HepG2 (cell line): ENCODE measurements at regions not wholly inside any gene's neighbourhood (a gene's known extent, or its start where the extent isn't known, plus 50 kb on each side); places are given as distances from the start of the nearest gene placed in this dataset.

Experiments used
- ERF ChIP-seq: IDR thresholded peaks from 2 replicates; pipeline ENCODE4 v1.6.1; 2018; ENCODE audit warnings: missing biosample characterization, missing genetic modification reagents
- IRX3 ChIP-seq: sonication (generic); formaldehyde crosslinking; IDR thresholded peaks from 2 replicates; pipeline ENCODE4 v1.8.1; 2023; ENCODE audit warnings: mild to moderate bottlenecking, low read depth, missing genetic modification reagents, borderline replicate concordance
- PAF1 ChIP-seq: IDR thresholded peaks from 2 replicates; pipeline ENCODE4 v1.6.1; 2016; ENCODE audit warnings: missing genetic modification reagents, missing compliant biosample characterization
- REXO4 ChIP-seq: sonication (generic); formaldehyde crosslinking; IDR thresholded peaks from 2 replicates; pipeline ENCODE4 v1.8.0; 2022; ENCODE audit warnings: missing genetic modification reagents, mild to moderate bottlenecking, borderline replicate concordance
- SMAD3 ChIP-seq: sonication (generic); formaldehyde crosslinking; IDR thresholded peaks from 2 replicates; pipeline ENCODE4 v1.4.0; 2020; ENCODE audit warnings: missing genetic modification reagents
- TBX2 ChIP-seq: sonication (generic); formaldehyde crosslinking; IDR thresholded peaks from 2 replicates; pipeline ENCODE4 v1.5.0; 2020; ENCODE audit warnings: missing genetic modification reagents, mild to moderate bottlenecking, borderline replicate concordance
- ZNF12 ChIP-seq: sonication (generic); formaldehyde crosslinking; IDR thresholded peaks from 2 replicates; pipeline ENCODE4 v1.5.0; 2020; ENCODE audit warnings: missing genetic modification reagents
- TF ChIP-seq, protein P1 (sequence below): sonication (generic); formaldehyde crosslinking; IDR thresholded peaks from one replicate; pipeline ENCODE4 v1.5.1; 2020; ENCODE audit warnings: mild to moderate bottlenecking, missing genetic modification reagents; ENCODE audit errors: not compliant biosample characterization
- TF ChIP-seq, protein P2 (sequence below), 2 experiments: fragments of 450-650 bp in 1 of 2; sonication (generic) in 1 of 2; formaldehyde crosslinking; IDR thresholded peaks; 2 replicates each; pipeline versions ENCODE4 v1.5.0 to v1.8.0; 2020 to 2022; ENCODE audit warnings: mild to moderate bottlenecking in 1 of 2, missing genetic modification reagents in 1 of 2
- TF ChIP-seq, protein P3 (sequence below): fragments of 450-650 bp; IDR thresholded peaks from 2 replicates; pipeline ENCODE4 v1.6.1; 2017
- TF ChIP-seq, protein P4 (sequence below): sonication (generic); formaldehyde crosslinking; IDR thresholded peaks from 2 replicates; pipeline ENCODE4 v1.5.0; 2020; ENCODE audit warnings: mild to moderate bottlenecking, missing genetic modification reagents
- TF ChIP-seq, protein P5 (sequence below): sonication (generic); formaldehyde crosslinking; IDR thresholded peaks from 2 replicates; pipeline ENCODE4 v1.4.0; 2020; ENCODE audit warnings: missing genetic modification reagents, borderline replicate concordance

DNA sequence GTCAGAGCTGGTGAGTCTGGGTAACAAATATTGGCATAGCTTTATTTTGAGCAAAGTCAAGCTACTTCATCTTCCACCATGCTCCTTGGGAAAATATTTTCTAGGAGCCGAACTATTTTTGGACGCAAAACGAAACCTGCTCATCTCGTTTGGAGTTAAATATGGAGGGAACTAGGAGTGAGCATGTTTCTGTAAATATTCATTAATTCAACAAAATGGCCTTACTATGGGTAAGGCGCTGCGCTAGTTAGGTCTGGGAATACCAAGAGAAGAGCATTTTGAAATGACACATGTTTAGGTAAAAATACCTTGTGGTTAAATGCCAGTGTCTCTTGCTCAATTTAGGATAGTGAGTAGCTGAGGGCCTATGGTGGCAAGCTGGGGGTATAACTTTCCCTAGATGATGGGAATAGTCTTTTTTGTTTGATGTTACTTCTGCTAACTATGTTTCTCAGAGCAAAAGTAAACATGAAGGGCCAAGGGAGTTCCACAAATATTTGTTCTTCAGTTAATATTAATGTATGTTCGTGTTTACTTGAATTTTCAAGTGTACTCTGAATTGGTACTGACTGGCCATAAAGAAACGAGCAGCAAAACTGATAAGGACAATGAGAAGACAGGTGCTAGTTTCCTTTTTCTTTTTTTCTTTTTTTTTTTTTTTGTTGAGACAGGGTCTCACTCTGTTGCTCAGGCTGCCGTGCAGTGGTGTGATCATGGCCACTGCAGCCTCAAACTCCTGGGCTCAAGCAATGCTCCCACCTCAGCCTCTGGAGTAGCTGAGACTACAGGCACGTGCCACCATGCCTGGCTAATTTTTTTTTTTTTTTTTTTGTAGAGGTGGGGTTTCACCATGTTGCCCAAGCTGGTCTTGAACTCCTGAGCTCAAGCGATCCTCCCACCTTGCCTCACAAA lies 77.7 kb downstream of the MAP1LC3B2 start (continued):
- TF ChIP-seq TBX2 (CRISPR knock-in tag) (peak; percentile 71), ERF (peak; percentile 55; the same call in 1 of the 2 replicates), REXO4 (CRISPR knock-in tag) (no peak), SMAD3 (CRISPR knock-in tag) (peak; percentile 86), ZNF12 (CRISPR knock-in tag) (peak; percentile 82), PAF1 (CRISPR knock-in tag) (no peak), IRX3 (CRISPR knock-in tag) (no peak)
- TF ChIP-seq, protein P1, sequence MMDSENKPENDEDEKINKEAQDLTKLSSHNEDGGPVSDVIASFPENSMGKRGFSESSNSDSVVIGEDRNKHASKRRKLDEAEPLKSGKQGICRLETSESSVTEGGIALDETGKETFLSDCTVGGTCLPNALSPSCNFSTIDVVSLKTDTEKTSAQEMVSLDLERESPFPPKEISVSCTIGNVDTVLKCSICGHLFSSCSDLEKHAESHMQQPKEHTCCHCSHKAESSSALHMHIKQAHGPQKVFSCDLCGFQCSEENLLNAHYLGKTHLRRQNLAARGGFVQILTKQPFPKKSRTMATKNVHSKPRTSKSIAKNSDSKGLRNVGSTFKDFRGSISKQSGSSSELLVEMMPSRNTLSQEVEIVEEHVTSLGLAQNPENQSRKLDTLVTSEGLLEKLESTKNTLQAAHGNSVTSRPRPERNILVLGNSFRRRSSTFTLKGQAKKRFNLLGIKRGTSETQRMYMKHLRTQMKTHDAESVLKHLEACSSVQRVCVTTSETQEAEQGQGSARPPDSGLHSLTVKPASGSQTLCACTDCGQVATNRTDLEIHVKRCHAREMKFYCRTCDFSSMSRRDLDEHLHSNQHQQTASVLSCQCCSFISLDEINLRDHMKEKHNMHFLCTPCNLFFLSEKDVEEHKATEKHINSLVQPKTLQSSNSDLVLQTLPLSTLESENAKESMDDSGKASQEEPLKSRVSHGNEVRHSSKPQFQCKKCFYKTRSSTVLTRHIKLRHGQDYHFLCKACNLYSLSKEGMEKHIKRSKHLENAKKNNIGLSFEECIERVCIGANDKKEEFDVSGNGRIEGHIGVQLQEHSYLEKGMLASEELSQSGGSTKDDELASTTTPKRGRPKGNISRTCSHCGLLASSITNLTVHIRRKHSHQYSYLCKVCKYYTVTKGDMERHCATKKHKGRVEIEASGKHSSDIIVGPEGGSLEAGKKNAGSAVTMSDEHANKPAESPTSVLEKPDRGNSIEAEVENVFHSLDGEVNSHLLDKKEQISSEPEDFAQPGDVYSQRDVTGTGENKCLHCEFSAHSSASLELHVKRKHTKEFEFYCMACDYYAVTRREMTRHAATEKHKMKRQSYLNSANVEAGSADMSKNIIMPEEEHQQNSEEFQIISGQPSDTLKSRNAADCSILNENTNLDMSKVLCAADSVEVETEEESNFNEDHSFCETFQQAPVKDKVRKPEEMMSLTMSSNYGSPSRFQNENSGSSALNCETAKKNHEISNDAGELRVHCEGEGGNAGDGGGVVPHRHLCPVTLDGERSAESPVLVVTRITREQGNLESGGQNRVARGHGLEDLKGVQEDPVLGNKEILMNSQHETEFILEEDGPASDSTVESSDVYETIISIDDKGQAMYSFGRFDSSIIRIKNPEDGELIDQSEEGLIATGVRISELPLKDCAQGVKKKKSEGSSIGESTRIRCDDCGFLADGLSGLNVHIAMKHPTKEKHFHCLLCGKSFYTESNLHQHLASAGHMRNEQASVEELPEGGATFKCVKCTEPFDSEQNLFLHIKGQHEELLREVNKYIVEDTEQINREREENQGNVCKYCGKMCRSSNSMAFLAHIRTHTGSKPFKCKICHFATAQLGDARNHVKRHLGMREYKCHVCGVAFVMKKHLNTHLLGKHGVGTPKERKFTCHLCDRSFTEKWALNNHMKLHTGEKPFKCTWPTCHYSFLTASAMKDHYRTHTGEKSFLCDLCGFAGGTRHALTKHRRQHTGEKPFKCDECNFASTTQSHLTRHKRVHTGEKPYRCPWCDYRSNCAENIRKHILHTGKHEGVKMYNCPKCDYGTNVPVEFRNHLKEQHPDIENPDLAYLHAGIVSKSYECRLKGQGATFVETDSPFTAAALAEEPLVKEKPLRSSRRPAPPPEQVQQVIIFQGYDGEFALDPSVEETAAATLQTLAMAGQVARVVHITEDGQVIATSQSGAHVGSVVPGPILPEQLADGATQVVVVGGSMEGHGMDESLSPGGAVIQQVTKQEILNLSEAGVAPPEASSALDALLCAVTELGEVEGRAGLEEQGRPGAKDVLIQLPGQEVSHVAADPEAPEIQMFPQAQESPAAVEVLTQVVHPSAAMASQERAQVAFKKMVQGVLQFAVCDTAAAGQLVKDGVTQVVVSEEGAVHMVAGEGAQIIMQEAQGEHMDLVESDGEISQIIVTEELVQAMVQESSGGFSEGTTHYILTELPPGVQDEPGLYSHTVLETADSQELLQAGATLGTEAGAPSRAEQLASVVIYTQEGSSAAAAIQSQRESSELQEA (CRISPR knock-in tag) = no peak
- TF ChIP-seq, protein P2, sequence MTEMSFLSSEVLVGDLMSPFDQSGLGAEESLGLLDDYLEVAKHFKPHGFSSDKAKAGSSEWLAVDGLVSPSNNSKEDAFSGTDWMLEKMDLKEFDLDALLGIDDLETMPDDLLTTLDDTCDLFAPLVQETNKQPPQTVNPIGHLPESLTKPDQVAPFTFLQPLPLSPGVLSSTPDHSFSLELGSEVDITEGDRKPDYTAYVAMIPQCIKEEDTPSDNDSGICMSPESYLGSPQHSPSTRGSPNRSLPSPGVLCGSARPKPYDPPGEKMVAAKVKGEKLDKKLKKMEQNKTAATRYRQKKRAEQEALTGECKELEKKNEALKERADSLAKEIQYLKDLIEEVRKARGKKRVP (CRISPR knock-in tag; IDR thresholded peaks at IDR 0.05) = peak in 1 of 2 experiments; percentile 51; a peak in 2 of 4 replicates
- TF ChIP-seq, protein P3, sequence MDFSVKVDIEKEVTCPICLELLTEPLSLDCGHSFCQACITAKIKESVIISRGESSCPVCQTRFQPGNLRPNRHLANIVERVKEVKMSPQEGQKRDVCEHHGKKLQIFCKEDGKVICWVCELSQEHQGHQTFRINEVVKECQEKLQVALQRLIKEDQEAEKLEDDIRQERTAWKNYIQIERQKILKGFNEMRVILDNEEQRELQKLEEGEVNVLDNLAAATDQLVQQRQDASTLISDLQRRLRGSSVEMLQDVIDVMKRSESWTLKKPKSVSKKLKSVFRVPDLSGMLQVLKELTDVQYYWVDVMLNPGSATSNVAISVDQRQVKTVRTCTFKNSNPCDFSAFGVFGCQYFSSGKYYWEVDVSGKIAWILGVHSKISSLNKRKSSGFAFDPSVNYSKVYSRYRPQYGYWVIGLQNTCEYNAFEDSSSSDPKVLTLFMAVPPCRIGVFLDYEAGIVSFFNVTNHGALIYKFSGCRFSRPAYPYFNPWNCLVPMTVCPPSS = no peak
- TF ChIP-seq, protein P4, sequence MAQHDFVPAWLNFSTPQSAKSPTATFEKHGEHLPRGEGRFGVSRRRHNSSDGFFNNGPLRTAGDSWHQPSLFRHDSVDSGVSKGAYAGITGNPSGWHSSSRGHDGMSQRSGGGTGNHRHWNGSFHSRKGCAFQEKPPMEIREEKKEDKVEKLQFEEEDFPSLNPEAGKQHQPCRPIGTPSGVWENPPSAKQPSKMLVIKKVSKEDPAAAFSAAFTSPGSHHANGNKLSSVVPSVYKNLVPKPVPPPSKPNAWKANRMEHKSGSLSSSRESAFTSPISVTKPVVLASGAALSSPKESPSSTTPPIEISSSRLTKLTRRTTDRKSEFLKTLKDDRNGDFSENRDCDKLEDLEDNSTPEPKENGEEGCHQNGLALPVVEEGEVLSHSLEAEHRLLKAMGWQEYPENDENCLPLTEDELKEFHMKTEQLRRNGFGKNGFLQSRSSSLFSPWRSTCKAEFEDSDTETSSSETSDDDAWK (CRISPR knock-in tag) = no peak
- TF ChIP-seq, protein P5, sequence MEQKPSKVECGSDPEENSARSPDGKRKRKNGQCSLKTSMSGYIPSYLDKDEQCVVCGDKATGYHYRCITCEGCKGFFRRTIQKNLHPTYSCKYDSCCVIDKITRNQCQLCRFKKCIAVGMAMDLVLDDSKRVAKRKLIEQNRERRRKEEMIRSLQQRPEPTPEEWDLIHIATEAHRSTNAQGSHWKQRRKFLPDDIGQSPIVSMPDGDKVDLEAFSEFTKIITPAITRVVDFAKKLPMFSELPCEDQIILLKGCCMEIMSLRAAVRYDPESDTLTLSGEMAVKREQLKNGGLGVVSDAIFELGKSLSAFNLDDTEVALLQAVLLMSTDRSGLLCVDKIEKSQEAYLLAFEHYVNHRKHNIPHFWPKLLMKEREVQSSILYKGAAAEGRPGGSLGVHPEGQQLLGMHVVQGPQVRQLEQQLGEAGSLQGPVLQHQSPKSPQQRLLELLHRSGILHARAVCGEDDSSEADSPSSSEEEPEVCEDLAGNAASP (CRISPR knock-in tag) = peak; percentile 72
